GM21786 (cell line): ENCODE measurements at regions not wholly inside any gene's neighbourhood (a gene's known extent, or its start where the extent isn't known, plus 50 kb on each side); places are given as distances from the start of the nearest gene placed in this dataset.
"Not testable (repeated sequence)": the region's sequence is repeated elsewhere in the genome, so short reads cannot be mapped to it uniquely, and the experiment has no call there.

ENCODE experiments used
- ATAC-seq: cut with Tn5 transposase; IDR thresholded peaks from one replicate; pipeline ENCODE4 v1.9.1; 2021; ENCODE audit not compliant: unreplicated experiment

DNA sequence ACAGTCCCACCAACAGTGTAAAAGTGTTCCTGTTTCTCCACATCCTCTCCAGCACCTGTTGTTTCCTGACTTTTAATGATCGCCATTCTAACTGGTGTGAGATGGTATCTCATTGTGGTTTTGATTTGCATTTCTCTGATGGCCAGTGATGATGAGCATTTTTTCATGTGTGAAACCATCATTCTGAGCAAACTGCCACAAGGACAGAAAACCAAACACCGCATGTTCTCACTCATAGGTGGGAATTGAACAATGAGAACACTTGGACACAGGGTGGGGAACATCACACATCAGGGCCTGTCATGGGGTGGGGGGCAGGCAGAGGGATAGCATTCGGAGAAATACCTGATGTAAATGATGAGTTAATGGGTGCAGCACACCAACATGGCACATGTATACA lies 240.8 kb downstream of the FAT3 start:
- ATAC-seq: not testable (repeated sequence)

DNA sequence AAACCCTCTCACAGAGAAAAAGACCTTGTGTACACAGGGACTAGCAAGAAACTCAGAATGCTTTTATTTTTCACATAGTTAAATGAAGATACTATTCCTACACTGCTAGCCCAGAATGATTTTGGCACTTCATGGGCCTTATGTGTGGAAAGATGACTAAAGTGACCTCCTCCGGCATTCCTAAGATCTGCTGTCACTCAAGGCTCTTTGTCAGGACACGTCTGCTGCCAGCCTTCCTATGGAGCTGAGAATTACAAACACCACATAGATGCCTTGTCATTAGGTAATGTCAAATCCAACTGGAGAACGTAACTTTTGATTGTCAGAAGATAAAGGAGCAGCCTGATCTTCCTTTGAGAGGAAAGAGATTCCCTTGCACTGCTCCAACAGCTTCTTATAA lies 249.1 kb downstream of the FAT3 start:
- no peak for ATAC-seq

DNA sequence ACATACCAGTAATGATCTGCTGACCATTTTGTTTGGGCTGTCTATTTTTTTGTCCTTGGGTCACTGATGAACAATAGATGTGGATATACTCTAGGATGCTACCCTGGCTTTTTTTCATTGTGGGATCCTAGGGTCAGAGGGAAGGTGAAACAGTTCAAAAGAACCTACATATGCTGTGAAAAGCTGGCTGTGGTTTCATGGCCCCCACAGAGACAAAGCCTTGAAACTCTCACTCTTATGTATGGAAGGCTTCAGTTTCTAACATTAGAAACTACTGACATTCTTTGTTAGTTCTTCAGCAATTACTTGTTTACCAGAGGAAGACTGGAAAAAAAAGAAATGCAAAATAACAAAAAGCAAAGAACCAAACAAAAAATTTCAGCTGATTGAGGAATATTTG lies 250.7 kb downstream of the FAT3 start:
- ATAC-seq: no peak

DNA sequence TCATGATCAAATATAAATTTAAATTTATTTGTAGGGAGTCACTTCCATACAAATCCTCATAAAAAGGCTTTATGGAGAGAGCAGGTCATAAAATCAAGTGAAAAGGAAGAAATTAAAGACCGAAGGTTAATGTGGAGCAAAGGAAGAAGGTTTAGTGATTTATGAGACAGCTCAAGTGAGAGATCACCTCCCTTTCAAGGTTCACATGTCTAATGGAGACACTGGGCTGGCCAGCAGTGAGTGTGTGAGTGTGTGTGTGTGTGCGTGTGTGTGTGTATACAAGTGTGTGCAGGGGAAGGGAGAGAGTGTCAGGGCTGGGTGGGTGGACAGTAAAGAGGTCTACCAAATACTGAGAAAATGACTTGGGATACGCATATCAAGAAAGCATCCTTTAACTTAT lies 251.2 kb downstream of the FAT3 start:
- ATAC-seq: no peak

DNA sequence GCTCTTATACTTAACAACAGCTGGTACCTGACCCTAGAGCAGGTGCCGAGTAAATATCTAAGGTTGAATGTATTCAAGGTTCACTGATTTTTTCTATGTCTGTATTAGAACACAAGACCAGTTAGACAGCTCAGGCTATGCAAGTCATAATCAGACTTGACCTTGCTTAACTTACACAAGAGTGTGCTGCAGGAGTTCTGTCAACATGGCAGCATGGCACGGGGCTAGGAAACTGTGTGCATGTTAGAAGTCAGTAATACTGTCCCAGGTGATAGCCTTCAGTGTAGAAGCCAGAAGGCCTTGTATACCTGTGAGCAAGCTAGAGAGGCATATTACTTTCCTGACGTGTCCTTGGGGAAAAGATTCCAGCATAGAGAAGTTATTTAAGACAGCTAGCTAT lies 253.1 kb downstream of the FAT3 start:
- ATAC-seq: no peak

DNA sequence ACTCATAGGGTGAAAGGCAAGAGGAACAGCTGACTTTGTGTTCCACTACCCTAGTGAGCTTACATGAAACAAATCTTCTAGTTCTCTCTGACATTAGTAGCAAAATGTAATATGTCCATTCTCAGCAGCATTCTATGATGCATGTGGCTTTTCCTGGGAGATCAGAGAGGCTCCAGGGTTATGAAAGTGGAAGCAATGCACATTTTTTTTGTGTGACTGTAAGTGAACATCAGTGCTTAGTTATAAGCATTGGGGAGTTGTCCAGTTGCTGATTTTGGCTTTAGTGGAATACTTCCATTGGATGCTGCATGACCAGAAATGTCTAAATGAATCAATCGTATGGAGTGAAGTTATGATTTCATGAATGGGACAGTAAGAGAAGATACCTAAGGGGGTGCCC lies 255.9 kb downstream of the FAT3 start:
- no peak for ATAC-seq

DNA sequence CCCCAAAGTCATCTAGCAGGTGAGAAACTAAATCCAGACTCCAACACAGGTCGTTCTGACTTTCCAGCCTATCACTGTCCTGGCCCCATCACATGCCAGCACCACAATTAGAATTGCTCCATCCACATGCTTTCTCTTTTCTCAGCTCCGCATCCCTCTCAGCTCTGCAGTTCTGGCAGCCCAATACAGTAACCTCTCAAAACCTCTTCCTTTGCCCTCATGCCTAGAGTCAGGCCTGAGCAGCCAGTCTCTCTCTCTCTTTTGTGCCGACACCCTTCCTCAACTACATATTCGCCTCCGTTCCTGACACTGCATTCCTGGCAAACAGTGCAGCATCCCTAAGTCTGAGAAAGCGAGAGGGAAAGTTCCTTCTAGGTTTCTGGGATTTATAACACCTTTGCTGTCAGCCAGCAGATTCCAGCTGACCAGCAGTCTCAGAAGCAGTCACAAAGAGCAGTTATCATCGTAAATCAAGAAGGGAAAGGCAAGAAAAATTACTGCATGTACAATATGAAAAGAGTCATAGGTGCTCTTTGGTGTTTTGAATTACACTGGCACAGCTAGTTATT lies 258.0 kb downstream of the FAT3 start:
- ATAC-seq: no peak

DNA sequence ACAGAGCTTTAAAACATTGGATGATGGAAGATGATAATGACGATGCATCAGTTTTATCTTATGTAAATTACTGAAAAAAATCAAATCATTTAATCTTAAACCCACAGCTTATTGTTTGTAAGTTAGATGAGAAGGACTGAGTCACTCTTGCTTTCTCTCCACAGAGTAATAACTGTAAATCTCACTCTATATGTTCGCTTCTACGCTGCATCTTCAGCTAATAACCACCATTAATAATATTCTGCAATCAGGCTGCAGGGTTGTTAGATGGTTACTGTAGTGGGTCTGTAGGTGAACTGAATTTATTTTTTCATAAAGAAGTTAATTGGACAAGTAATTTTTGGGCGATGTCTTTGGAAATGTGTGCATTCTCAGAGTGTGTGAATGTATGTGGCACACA lies 260.0 kb downstream of the FAT3 start:
- no peak for ATAC-seq

DNA sequence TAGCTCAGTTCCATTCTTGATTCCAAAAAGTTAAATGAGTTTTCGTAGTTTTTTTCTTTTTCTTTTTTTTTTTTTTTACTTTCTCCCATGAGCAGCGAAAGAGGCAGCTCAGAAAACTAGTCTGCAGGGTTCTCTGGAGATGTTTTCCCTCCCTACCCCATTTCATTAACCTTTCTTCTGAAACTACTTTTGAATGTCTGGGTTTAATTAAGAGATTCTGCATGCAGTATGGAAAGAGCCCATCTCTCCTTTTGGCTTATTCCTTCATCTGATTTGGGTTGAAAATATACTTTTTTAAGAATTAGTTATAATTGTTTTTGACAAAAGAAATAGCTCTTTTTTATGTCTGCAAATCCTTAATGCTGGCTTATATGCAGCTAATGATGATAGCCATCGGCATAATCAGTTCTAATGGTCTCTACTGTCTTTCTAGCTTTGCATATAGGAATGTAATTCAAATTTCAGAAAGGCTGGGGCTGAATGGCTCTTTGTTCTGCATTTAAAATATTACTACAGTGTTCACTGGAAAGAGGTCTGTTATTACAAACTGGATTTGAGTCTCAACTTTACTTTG lies 265.3 kb downstream of the FAT3 start:
- ATAC-seq: no peak

DNA sequence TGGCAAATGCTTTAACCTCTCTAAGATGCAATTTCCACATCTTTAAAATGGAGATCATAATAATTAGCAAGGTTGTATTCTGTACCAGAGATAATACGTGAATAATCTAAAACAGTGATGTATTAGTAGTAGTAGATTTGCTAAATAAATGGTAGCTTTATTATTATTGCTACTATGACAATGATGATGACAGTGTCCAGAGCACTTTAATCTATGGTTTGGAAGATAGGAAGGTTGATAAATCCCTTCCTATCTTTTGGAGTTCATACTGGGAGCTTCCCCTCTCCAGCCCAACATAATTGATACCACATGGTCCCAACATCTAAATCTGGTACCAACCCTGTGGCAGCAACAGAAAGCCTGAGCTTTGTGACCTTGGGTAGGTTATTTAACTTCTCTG lies 267.8 kb downstream of the FAT3 start:
- ATAC-seq: no peak

DNA sequence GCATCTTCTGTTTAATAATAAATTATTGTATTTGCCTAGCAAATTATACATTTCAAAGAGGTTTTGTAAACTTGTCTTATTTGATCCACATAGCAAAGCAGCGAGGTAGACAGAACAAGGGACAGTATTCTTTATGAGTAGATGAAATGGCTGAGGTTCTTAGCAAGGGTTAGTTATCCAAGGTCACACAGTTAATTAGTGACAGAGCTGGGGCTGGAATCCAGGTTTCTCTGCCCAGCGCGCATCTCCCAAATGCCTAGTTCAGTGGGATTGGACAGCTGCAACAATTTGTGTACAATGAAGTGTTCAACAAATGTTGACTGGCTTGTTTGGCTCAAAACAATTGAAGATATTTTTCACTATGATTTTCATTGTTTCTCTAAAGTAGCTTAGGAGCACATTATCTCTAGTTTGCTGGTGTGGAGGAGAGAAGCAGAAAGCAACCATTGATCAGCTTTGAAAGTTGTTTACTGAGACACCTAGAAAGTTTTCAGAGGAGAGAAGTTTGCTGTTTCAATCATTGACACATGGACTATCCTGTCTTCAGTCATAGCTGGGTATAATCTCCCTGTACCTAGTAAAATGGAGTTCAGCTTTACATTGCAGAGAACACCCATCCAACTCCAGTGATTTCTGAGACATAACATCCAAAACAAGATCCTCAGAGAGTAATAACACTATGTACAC lies 270.6 kb downstream of the FAT3 start:
- no peak for ATAC-seq

DNA sequence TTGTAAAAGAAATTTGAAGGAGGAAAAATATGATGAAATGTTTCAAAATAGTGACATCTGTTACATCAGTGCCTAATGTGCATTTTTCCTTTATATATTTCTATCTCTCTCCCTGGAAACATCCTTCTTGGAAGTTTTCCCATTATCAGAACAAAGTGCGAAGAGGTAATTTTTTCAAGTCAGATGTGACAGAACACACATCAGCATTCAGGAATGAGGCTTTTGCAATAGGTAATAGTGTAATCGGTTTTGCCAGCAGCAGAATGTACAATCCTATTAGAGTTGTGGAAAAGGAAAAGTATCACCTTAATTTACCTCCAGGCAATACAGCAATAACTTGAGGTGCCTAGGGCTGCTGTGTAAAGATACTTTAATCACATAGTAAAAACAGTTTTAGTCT lies 275.8 kb downstream of the FAT3 start:
- ATAC-seq: no peak

DNA sequence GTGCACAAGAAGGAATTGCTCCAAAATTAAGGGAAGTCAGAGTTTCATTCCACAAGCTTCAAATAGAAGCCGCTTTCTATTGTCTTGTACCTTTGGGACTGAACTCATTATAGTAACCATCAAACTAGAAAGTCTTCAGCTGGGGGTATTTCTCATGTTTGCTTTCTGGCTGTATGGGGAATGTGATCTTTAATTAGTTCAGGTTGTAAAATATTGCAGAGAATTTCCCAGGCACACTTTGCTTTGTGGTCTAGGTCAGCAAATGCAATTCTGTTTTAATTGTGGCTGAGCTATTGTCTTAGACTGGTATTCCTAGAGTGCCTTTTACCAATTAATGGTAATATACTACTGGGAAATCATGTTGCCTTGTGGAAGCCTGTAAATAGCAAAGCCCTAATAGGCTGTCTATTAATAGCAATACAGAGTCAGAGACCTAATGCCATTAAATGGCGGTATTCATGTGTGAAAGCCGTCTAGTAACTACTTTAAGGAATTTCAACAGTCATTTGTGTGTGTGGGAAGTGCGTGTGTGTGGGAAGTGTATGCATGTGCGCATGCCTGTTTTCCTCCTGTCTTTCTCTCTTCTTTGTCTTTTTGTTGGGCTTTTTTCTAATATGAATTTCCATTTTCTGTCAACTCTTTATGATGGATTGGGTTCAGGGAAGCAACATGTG lies 276.6 kb downstream of the FAT3 start:
- no peak for ATAC-seq

DNA sequence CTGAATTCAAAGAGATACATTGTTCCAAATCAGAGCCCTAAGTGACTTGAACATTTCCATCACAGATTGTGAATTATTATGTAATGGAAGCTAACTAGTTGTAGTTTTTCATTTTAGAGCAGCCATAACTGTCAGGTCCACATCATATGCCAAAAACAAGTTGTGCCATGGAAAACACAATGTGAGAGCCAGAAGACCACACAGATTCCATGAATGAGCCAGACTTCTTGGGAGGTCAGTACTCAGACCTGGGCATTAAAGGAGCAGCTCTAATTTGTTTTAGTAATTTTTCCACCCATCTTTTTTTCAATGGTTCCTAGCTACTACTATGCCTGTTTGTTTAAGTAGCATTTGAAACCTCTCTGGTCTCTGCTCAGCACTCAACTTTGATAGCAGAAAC lies 279.4 kb downstream of the FAT3 start:
- no peak for ATAC-seq

DNA sequence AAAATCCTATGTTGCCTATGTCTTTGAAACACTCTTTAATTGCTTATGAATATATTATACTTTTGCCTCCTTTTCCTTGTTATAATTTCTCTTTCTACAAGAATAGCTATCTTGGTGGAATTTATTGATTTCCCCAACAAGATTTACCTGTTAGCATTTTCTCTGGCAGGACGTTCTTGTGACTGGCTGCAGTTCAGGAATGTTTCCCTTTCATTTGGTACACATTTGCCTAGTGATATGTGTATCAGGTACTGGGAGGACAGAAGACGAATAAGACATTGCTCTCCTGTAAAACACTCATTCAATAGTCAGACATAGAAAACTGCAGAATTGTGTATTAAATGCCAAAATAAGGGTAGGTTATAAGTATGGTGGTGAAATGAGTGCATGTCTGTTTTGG lies 279.9 kb downstream of the FAT3 start:
- ATAC-seq: no peak

DNA sequence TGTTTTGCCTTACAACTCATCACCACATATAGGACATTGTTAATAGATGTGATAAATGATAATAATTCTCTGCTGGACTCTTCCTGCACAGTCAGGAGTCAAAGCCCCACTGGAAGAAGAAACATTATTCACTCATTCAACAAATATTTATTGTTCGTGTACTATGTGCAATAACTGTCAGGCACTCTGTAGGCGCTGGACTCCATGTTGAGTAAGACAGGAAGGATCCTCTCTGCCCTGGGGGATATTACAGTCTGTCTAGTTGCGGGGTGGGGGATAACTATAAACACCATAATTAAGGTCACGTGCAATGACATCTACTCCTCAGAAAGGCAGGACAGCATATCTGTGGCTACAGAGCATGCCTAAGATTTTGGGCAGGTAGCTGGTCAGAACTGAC lies 281.1 kb downstream of the FAT3 start:
- ATAC-seq: no peak

DNA sequence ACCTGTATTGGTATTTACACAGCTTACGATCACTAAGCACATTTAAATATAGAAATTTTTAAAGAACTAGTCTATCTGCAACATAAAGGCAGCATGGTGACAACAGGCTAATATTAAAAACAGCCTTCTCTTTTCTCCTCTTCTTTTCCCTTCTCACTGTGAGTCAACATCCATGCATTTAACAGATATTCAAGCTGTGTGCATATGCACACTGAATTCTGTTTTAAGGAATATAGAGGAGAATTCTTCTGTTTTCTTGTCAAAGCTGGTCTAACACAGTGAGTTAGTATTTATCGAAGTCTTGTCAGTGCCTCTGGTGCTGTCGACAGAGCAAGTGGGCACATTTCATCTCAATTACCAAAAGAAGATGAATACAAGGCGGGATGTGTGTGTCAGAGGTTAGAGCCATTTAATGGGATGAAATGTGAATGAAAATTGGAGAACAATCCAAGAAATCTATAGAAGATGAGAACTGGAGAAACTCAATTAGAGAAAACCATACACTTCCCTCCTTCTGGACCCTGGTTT lies 282.3 kb downstream of the FAT3 start:
- ATAC-seq: no peak

DNA sequence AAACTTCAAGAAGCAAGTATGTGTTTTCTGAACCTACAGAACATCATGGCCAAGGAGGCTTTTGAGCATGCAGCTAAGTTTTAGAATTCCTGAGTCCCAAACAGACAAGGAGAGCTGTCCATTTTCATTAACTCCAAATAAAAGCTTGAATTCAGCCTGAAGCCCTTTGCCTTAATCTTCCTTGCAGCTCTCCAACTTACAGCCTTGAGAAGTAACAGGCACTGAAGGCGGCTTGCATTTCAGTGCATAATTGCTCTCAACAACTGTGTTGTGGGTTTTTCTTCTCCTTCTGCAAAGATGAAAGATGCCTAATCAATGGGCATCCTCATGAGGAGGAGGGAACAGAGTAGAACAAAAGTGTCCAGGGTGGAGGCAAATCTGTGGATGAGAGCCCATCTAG lies 286.0 kb downstream of the FAT3 start:
- ATAC-seq: no peak

DNA sequence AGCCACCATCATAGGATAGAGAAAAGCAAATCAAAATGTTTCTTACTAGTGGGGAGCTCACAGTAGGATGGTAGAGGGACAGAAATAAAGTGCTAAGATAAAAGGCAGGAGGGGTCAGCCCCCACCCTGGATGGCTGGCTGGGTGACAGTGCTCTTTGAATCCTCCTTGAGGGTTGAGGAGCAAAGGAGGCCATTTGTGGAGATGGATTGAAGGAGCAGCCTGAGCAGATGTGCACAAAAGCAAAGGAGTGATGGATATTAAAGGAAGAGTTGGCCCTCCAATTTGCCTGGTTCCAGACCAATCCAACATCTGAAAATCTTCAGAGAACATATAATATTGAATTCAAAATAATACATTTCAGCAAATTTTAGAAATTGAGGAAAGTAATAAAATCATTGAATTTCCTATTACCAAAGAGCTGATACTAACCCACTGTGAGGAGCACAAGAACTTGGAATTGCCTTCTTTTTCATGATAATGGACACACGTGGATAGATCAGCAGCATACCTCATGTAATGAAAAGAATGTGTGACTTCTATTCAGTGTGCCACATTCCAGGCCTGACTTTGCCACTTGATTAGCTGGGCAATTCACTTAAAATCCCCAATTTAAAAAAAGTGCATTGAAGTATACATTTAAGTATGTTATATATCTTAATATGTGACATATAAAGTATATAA lies 287.0 kb downstream of the FAT3 start:
- ATAC-seq: no peak

DNA sequence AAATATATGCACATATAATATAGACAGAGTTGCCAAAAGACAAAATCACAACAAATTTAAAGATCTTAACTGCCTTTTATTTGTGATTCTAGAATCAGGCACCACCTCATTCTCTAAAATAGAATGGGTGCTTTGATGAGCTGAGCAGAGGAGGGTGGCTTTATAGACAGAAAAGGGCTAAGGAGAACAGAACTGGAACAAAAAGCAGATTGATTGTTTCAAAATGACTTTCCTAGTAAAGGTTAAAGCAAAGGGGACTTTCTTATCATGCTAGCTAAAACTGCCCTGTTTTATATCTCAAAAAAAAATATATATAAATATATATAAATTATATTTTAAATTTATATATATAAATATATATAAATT lies 287.6 kb downstream of the FAT3 start:
- no peak for ATAC-seq

DNA sequence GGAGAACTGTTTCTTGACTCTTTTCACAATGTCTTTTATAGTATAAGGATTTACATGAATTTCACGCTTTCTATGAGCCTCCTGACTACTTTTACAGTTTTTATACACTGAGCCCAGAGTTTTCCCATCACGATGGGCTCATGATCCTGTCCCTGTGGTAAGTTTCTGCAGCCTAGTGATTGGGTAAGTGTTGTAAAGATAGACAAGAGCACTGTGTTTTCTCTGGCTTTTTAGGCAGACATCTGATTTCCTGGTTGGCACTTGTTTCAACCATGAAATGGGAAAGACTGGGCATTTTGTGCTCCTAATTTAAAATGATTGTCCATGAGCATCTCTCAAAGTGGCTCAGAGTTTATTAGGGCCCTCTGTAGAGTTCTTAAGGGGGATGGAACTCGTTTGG lies 299.0 kb downstream of the FAT3 start:
- no peak for ATAC-seq

DNA sequence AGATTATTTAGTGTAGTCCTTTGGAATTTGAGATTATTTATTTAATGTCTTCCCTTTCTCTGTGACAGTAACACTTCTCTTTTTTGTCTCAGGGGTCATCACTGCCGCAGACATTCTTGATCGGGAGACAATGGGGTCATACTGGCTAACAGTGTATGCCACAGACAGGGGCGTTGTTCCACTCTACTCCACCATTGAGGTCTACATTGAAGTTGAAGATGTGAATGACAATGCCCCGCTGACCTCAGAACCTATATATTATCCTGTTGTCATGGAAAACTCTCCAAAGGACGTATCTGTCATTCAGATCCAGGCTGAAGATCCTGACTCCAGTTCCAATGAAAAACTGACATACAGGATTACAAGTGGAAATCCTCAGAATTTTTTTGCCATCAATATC lies 299.9 kb downstream of the FAT3 start:
- ATAC-seq: no peak
